HG02943 (cell line): ENCODE measurements at regions not wholly inside any gene's neighbourhood (a gene's known extent, or its start where the extent isn't known, plus 50 kb on each side); places are given as distances from the start of the nearest gene placed in this dataset.
"Not testable (repeated sequence)": the region's sequence is repeated elsewhere in the genome, so short reads cannot be mapped to it uniquely, and the experiment has no call there.

Source experiments
- ATAC-seq: cut with Tn5 transposase; IDR thresholded peaks from one replicate; pipeline ENCODE4 v1.9.1; 2021; ENCODE audit warnings: mild to moderate bottlenecking, low read depth, moderate library complexity; ENCODE audit not compliant: unreplicated experiment

DNA sequence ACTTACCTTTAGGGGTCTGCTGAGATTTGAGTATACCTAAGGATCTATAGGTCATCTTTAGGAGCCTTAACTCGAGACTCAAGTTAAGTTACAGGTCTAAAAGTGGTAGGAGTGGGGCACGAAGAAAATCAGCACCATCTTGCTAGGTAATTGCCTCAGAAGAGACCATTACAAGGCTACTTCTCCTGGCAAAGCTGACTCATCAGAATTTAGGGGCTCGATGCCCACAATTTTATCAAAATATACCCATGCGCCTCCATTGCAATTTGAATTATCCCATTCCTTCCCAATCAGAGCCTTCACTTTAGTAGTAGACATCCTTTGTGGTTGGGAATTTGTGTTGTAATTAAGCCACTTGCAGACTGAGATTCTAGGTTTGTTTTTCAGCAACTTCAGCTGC, 1994.3 kb downstream of the MRPL39 start:
- ATAC-seq = no peak

DNA sequence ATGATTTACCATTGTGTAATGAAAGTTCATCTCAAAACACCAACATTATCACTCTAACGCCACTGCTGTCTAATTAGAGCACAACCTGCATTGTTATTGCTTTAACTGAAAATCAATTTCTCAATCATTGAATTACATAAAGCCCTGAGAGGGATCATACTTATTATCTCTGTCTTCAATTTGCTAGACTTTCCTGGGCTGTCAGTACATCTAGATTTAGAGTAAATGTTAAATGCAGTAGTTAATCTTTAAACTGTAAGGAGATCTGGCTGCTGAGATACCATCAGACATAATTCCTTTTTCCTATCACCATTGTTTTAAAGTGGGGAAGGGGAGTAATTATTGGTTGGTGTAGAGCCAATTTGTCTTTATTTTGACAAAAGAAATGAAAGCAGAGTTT, 1995.1 kb downstream of the MRPL39 start:
- ATAC-seq = no peak

DNA sequence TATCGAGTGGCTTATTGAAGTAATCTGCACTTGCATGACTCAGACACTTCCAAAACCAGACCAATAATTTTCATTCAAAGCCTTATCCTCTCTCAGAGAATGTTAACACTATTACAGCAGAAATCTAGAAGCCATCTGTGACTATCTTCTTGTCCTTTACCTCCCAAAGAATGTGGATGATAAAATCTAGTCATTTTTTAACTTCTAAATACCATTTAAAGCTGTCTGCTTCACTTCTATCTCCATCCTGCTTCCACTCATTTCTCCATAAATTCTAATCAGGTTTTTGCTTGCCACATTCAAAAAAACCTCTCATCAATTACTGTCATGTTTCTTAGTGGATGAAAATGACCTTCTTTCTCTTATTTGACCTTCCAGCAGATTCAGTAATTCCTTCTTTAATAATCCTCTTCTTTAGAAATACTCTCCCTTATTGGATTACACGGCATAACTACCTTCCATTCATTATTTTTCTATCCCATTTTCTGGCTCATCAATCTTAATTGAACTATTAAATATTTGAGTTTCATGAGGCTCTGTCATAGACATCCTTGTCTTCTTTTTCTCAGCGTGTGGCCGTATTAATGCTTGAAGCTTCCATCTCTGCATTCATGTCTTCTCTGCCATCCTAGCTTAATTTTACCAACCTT, 1999.4 kb downstream of the MRPL39 start:
- no peak for ATAC-seq

- ATAC-seq = no peak
Measured at GRCh38 chr21:23601549-23601948, 2005.7 kb downstream of the MRPL39 start.

- ATAC-seq = no peak
Measured at GRCh38 chr21:23593582-23593981, 2013.7 kb downstream of the MRPL39 start.

DNA sequence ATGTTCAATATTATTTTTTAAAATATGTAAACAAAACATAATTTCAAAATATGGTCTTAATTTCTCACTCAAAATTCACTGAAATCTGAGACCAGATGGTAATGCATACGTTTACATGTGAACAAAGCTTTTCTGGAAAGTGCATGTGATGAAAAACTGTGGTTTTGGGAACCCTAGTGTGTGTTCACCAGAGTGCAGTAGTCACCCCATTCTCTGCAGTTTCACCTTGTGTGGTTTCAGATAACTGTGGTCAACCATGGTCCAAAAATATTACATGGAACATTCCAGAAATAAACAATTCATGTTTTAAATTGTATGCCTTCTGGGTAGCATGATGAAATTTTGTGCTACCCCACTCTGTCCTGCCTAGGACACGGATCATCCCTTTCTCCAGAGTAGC, 2021.9 kb downstream of the MRPL39 start:
- ATAC-seq = no peak

- no peak for ATAC-seq
Measured at GRCh38 chr21:23579573-23579972, 2027.7 kb downstream of the MRPL39 start.

DNA sequence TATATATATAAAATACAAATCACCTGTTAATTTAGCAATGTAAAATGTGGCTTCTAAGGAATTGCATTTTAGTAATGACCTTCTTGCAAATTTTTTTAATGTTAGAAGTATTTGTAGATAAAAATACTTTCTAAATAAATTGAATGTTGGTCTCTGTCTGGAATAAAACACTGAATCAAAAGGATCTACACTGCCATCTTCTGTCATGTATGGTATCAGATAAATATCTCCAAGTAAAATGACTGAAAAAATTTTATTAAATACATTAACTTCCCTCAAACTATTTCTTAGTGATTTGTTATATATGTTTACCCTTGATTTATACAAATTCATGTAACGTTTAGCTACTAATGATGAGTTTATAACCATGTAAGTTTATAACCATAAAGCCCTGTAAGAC, 2029.3 kb downstream of the MRPL39 start:
- no peak for ATAC-seq

GRCh38 chr21:23574932-23575331, 2032.3 kb downstream of the MRPL39 start:
- no peak for ATAC-seq

GRCh38 chr21:23548924-23549323, 2058.4 kb downstream of the MRPL39 start:
- not testable (repeated sequence) for ATAC-seq

GRCh38 chr21:23543333-23543732, 2063.9 kb downstream of the MRPL39 start:
- ATAC-seq = no peak

- no peak for ATAC-seq
Measured at GRCh38 chr21:23542097-23542496, 2065.2 kb downstream of the MRPL39 start.

DNA sequence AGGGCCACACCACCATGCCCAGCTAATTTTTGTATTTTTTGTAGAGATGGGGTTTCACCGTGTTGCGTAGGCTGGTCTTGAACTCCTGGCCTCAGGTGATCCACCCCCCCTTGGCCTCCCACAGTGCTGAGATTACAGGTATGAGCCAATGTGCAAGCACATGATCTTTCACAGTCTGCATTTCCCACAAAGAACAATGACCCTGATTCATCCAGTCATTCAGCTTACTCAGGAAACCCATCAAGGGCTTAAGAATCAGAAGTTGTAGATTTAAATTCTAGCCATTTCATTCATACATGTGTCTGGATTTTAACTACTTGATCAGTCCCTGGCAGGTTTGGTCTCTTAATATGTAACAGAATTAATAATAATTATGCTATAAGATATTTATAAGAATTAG, 2065.7 kb downstream of the MRPL39 start:
- no peak for ATAC-seq

GRCh38 chr21:23534850-23535249, 2072.4 kb downstream of the MRPL39 start:
- no peak for ATAC-seq

GRCh38 chr21:23531444-23531843, 2075.8 kb downstream of the MRPL39 start:
- ATAC-seq = no peak

- no peak for ATAC-seq
Measured at GRCh38 chr21:23524685-23525084, 2082.6 kb downstream of the MRPL39 start.

DNA sequence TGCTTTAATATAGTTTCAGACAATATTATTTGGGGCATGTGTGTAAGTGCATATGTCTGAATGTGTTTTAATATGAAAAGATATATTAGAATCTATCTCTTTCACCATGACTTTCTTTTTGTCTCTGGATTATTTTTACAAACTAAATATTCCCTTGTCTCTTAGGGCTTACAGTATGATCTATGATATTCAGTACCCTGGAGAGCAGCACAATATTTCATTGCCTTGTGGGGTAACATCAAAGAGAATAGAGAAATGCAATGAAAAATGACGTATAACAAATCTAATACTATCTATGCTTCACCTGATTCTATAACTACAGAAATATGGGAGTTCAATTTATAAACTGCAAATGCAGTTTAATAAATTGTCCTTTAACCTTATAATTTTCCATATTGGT, 2084.5 kb downstream of the MRPL39 start:
- no peak for ATAC-seq

DNA sequence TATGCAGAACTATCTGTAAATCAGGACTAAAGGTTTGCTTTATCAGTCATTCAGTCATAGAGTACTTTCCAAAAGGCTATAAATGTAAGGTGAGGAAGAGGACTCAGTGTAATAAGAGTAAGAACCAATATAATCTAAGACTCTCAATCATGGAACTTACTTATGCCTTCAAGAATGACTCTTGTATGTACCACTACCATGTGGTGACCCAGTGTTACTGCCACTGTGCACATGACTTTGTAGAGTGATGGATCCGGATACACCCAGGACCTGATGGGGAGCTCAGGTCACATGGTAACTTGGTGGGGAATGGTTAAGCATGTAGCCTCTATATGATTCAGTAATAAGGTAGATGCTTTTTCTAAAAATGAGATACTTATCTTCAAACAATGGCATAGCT, 2099.8 kb downstream of the MRPL39 start:
- ATAC-seq = no peak

- ATAC-seq = peak; percentile 88
Measured at GRCh38 chr21:23496729-23497128, 2110.6 kb downstream of the MRPL39 start.

GRCh38 chr21:23488245-23488644, 2119.0 kb downstream of the MRPL39 start:
- no peak for ATAC-seq

GRCh38 chr21:23480591-23481270, 2126.6 kb downstream of the MRPL39 start:
- ATAC-seq = no peak

DNA sequence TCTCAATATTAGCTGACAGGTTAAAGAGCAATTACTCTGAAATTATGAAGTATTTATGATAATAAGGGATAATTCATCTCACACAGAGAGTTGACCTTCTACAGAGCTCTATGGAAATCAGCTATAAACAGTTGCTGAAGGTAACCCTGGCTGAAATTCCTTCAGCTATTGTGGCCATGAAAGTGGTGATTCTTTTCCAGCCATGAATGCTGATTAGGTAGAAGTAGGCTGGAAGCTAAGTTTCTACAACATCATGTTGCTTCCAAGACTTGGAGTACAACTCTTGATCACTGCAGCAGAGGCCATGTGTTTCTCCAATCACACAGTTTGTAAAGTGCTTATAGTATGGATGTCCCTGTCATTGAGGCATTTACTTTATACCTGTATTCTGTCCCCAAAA, 2128.9 kb downstream of the MRPL39 start:
- ATAC-seq = no peak
